ENCODE measurements at regions not wholly inside any gene's neighbourhood (a gene's known extent, or its start where the extent isn't known, plus 50 kb on each side); places are given as distances from the start of the nearest gene placed in this dataset.

DNA sequence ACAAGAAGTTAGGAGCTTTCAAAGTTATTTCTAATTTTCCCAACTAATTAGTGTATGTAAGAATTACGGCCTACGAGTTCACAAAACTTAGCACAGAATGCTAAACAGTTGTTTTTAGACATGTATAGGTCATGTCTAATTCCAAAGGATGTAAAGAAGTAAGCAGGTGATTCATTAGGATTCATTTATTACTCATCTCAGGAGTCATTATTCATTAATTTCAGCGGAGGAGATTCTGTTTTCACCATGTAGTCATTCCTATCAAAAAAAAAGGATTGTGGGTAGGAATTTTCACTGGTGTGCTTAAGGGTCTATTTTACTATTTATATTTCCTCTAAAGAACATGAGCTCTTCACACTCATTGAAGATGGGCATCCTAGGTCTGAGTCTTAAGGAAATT, 532.2 kb downstream of the ACTL7B start (continued):
- TF ChIP-seq REST (IDR thresholded peaks at IDR 0.05; ENCODE audit: unreplicated experiment) (no peak), CREB1 (CRISPR knock-in tag; IDR thresholded peaks at IDR 0.05; ENCODE audit: low read depth) (no peak), NANOG (IDR thresholded peaks at IDR 0.05; ENCODE audit: borderline replicate concordance) (no peak), EZH2 (IDR thresholded peaks at IDR 0.05; ENCODE audit: low read depth, unreplicated experiment) (no peak), POLR2AphosphoS5 (IDR thresholded peaks at IDR 0.05; ENCODE audit: low read depth) (no peak), ZNF331 (CRISPR knock-in tag; IDR thresholded peaks at IDR 0.05; ENCODE audit: low read depth) (no peak), EZH2phosphoT487 (IDR thresholded peaks at IDR 0.05; ENCODE audit: unreplicated experiment) (no peak), STAT1 (IDR thresholded peaks at IDR 0.05; ENCODE audit: unreplicated experiment) (no peak), JUNB (IDR thresholded peaks at IDR 0.05; ENCODE audit: unreplicated experiment) (no peak)
- TF ChIP-seq, protein P1, sequence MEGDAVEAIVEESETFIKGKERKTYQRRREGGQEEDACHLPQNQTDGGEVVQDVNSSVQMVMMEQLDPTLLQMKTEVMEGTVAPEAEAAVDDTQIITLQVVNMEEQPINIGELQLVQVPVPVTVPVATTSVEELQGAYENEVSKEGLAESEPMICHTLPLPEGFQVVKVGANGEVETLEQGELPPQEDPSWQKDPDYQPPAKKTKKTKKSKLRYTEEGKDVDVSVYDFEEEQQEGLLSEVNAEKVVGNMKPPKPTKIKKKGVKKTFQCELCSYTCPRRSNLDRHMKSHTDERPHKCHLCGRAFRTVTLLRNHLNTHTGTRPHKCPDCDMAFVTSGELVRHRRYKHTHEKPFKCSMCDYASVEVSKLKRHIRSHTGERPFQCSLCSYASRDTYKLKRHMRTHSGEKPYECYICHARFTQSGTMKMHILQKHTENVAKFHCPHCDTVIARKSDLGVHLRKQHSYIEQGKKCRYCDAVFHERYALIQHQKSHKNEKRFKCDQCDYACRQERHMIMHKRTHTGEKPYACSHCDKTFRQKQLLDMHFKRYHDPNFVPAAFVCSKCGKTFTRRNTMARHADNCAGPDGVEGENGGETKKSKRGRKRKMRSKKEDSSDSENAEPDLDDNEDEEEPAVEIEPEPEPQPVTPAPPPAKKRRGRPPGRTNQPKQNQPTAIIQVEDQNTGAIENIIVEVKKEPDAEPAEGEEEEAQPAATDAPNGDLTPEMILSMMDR (conservative IDR thresholded peaks at IDR 0.05; ENCODE audit: low read depth in 2 of 2), result no peak

GRCh38 chr9:108322326-108323098, 533.3 kb downstream of the ACTL7B start:
- no peak for ATAC-seq
- Mint-ChIP-seq H3K27me3 (ENCODE audit: insufficient read depth, low read depth, poor library complexity) (no peaks in the 10 kb centered on the region), H3K36me3 (ENCODE audit: low read depth) (peaks cover 6% of the 10 kb centered on the region; the same call in 1 of the 3 replicates), H3K4me3 (no peak overlapping the region), H3K4me1 (no peaks in the 10 kb centered on the region), H3K9me3 (peaks cover 14% of the 10 kb centered on the region), H3K27ac (no peak overlapping the region)
- no peak for DNase-seq (ENCODE audit: low spot score)
- Histone ChIP-seq H2AFZ (no peak overlapping the region), H3K4me2 (no peak overlapping the region), H3K27ac (ENCODE audit: low read depth) (no peak overlapping the region), H3F3A (replicated peaks; ENCODE audit: low read depth) (no peaks in the 10 kb centered on the region), H3K4me3 (no peak overlapping the region), H4K20me1 (replicated peaks; ENCODE audit: insufficient read depth) (no peaks in the 10 kb centered on the region), H3K36me3 (ENCODE audit: insufficient read depth) (no peaks in the 10 kb centered on the region), H3K9me2 (ENCODE audit: insufficient read depth) (peaks cover 15% of the 10 kb centered on the region), H3K79me2 (replicated peaks; ENCODE audit: insufficient read depth) (no peaks in the 10 kb centered on the region), H3K27me3 (ENCODE audit: insufficient read depth) (no peaks in the 10 kb centered on the region), H3K4me1 (ENCODE audit: insufficient read depth) (no peaks in the 10 kb centered on the region)
- no peak for TF ChIP-seq NANOG (IDR thresholded peaks at IDR 0.05; ENCODE audit: borderline replicate concordance)
- TF ChIP-seq POLR2AphosphoS5 (IDR thresholded peaks at IDR 0.05; ENCODE audit: low read depth), result no peak
- no peak for TF ChIP-seq ZNF114 (CRISPR knock-in tag; IDR thresholded peaks at IDR 0.05)
- TF ChIP-seq CREB1 (CRISPR knock-in tag; IDR thresholded peaks at IDR 0.05; ENCODE audit: low read depth), result no peak
- no peak for TF ChIP-seq REST (IDR thresholded peaks at IDR 0.05; ENCODE audit: unreplicated experiment)

Data from GM23338 (cell line).